ENCODE measurements at regions not wholly inside any gene's neighbourhood (a gene's known extent, or its start where the extent isn't known, plus 50 kb on each side); places are given as distances from the start of the nearest gene placed in this dataset.

DNA sequence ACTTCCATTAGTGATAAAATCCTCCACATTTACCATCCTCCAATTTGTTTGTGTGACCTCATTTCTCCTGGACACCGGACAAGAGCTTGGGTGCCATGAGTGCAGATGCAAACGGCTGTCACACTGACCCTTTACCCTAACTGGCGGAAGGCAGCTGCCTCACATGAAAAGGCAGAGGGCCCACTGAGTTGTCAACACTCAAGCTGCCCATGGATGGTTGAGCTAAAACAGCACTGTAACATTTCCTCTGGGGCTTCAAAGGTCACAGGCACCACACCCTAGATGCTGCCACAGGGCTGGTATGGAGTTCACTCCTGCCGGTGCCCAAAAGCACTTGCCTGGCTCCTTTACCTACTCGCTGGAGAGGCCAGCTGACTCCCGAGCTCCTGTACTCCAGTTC lies 653.4 kb downstream of the KCNT2 start:
- no peak for DNase-seq (ENCODE audit: low read depth in 1 of 2, low spot score in 1 of 2)
- Histone ChIP-seq H3K27ac (replicated peaks) (no peak overlapping the region), H3K27me3 (ENCODE audit: insufficient read depth, poor library complexity, severe bottlenecking) (no peaks in the 10 kb centered on the region), H3K4me3 (replicated peaks; ENCODE audit: insufficient read depth, low read length) (no peak overlapping the region)
- TF ChIP-seq, protein P1, sequence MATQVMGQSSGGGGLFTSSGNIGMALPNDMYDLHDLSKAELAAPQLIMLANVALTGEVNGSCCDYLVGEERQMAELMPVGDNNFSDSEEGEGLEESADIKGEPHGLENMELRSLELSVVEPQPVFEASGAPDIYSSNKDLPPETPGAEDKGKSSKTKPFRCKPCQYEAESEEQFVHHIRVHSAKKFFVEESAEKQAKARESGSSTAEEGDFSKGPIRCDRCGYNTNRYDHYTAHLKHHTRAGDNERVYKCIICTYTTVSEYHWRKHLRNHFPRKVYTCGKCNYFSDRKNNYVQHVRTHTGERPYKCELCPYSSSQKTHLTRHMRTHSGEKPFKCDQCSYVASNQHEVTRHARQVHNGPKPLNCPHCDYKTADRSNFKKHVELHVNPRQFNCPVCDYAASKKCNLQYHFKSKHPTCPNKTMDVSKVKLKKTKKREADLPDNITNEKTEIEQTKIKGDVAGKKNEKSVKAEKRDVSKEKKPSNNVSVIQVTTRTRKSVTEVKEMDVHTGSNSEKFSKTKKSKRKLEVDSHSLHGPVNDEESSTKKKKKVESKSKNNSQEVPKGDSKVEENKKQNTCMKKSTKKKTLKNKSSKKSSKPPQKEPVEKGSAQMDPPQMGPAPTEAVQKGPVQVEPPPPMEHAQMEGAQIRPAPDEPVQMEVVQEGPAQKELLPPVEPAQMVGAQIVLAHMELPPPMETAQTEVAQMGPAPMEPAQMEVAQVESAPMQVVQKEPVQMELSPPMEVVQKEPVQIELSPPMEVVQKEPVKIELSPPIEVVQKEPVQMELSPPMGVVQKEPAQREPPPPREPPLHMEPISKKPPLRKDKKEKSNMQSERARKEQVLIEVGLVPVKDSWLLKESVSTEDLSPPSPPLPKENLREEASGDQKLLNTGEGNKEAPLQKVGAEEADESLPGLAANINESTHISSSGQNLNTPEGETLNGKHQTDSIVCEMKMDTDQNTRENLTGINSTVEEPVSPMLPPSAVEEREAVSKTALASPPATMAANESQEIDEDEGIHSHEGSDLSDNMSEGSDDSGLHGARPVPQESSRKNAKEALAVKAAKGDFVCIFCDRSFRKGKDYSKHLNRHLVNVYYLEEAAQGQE (IDR thresholded peaks at IDR 0.05; ENCODE audit: insufficient replicate concordance, low read depth): no peak
- TF ChIP-seq CTCF (IDR thresholded peaks at IDR 0.05; ENCODE audit: insufficient read depth, low read length): no peak
- no peak for TF ChIP-seq POLR2AphosphoS5 (IDR thresholded peaks at IDR 0.05; ENCODE audit: low read depth)
- no peak for TF ChIP-seq SPI1 (IDR thresholded peaks at IDR 0.05; ENCODE audit: borderline replicate concordance, low read depth)
- no peak for TF ChIP-seq GABPA (IDR thresholded peaks at IDR 0.05; ENCODE audit: low read depth)

GRCh38 chr1:195951313-195951712 lies 656.9 kb downstream of the KCNT2 start:
- Histone ChIP-seq H3K4me3 (replicated peaks; ENCODE audit: insufficient read depth, low read length) (no peak overlapping the region), H3K27ac (replicated peaks) (no peak overlapping the region), H3K27me3 (ENCODE audit: insufficient read depth, poor library complexity, severe bottlenecking) (no peaks in the 10 kb centered on the region)
- TF ChIP-seq, protein P1 (IDR thresholded peaks at IDR 0.05; ENCODE audit: insufficient replicate concordance, low read depth): no peak
- no peak for TF ChIP-seq SPI1 (IDR thresholded peaks at IDR 0.05; ENCODE audit: borderline replicate concordance, low read depth)
- no peak for TF ChIP-seq CTCF (IDR thresholded peaks at IDR 0.05; ENCODE audit: insufficient read depth, low read length)
- TF ChIP-seq GABPA (IDR thresholded peaks at IDR 0.05; ENCODE audit: low read depth): no peak
- no peak for TF ChIP-seq POLR2AphosphoS5 (IDR thresholded peaks at IDR 0.05; ENCODE audit: low read depth)
- no peak for DNase-seq (ENCODE audit: low read depth in 1 of 2, low spot score in 1 of 2)

DNA sequence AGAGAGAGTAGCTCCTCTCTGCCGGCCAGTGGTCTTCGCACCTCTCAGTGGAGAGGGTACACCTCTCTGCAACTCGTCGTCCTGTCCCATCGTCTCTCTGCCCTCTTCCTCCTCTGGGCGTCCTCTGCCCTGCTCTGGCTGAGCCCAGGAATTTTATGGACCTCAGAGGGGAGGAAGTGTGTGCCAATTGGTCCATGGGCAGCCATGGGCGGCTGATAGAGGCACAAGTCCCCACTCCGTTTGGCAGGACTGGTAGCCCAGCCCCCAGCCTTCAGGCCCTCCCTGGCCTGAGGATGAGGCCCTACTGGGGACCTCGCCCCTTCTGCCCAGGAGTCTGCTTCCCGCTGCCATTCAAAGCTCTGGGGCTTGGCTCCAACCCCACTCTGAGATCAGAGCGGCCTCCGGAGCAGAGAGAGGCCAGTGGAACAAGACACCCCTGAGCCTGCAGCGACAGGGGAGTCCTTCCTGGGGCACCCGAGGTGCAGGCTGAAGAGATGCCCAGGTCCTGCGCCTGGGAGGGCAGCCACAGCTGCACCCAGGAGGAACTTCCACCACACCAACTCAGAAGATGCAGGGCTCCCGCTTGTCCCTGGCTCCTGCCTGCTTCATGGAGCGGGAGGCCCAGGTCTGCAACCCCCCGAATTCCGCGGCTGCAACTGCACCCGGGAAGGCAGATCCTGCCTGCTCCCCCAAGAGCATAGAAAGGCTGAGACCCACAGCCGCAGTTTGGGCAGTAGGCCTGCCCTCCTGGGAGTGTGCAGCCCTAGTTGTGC lies 659.9 kb downstream of the KCNT2 start:
- H3K27me3 ChIP-seq (ENCODE audit: insufficient read depth, poor library complexity, severe bottlenecking): no peaks in the 10 kb centered on the region
- no peak for DNase-seq (ENCODE audit: low read depth in 1 of 2, low spot score in 1 of 2)
- no peak overlapping the region for H3K4me3 ChIP-seq (replicated peaks; ENCODE audit: insufficient read depth, low read length)
- no peak overlapping the region for H3K27ac ChIP-seq (replicated peaks)
- TF ChIP-seq, protein P1 (IDR thresholded peaks at IDR 0.05; ENCODE audit: insufficient replicate concordance, low read depth): no peak
- TF ChIP-seq SPI1 (IDR thresholded peaks at IDR 0.05; ENCODE audit: borderline replicate concordance, low read depth) (no peak), GABPA (IDR thresholded peaks at IDR 0.05; ENCODE audit: low read depth) (no peak), POLR2AphosphoS5 (IDR thresholded peaks at IDR 0.05; ENCODE audit: low read depth) (no peak), CTCF (IDR thresholded peaks at IDR 0.05; ENCODE audit: insufficient read depth, low read length) (no peak)

Data from HL-60 (cell line).